ENCODE measurements at regions not wholly inside any gene's neighbourhood (a gene's known extent, or its start where the extent isn't known, plus 50 kb on each side); places are given as distances from the start of the nearest gene placed in this dataset.

GRCh38 chr10:42933448-42934340 lies 143.2 kb upstream of the RET start:
- peak; percentile 47 for DNase-seq

- no peak for DNase-seq
Observed at GRCh38 chr10:42934351-42934811, 142.5 kb upstream of the RET start.

- no peak for DNase-seq
Observed at GRCh38 chr10:42934842-42935241, 142.0 kb upstream of the RET start.

GRCh38 chr10:42935466-42935865 lies 141.4 kb upstream of the RET start:
- no peak for DNase-seq

- no peak for DNase-seq
Observed at GRCh38 chr10:42936580-42936979, 140.3 kb upstream of the RET start.

GRCh38 chr10:42937048-42937447 lies 139.8 kb upstream of the RET start:
- no peak for DNase-seq

GRCh38 chr10:42937649-42938180 lies 139.2 kb upstream of the RET start:
- DNase-seq = no peak

GRCh38 chr10:42938351-42938750 lies 138.5 kb upstream of the RET start:
- DNase-seq = no peak

- no peak for DNase-seq
Observed at GRCh38 chr10:42939237-42939636, 137.6 kb upstream of the RET start.

- no peak for DNase-seq
Observed at GRCh38 chr10:42939685-42940366, 137.0 kb upstream of the RET start.

- no peak for DNase-seq
Observed at GRCh38 chr10:42940487-42941294, 136.2 kb upstream of the RET start.

- no peak for DNase-seq
Observed at GRCh38 chr10:42941295-42941644, 135.6 kb upstream of the RET start.

GRCh38 chr10:42941790-42942189 lies 135.1 kb upstream of the RET start:
- no peak for DNase-seq

GRCh38 chr10:42942279-42942950 lies 134.5 kb upstream of the RET start:
- no peak for DNase-seq

- DNase-seq = no peak
Observed at GRCh38 chr10:42943025-42943818, 133.6 kb upstream of the RET start.

- no peak for DNase-seq
Observed at GRCh38 chr10:42948040-42948439, 128.8 kb upstream of the RET start.

- no peak for DNase-seq
Observed at GRCh38 chr10:42949287-42949686, 127.6 kb upstream of the RET start.

GRCh38 chr10:42950606-42951485 lies 126.0 kb upstream of the RET start:
- DNase-seq = no peak

GRCh38 chr10:42951486-42952251 lies 125.2 kb upstream of the RET start:
- no peak for DNase-seq

- DNase-seq = peak; percentile 30
Observed at GRCh38 chr10:42952349-42952748, 124.5 kb upstream of the RET start.

Measured in NCI-H748 treated with DMSO at 0.1 percent for 48 hours (cell line).